Naive thymus-derived CD4-positive, alpha-beta T cell (primary cell): ENCODE measurements at regions not wholly inside any gene's neighbourhood (a gene's known extent, or its start where the extent isn't known, plus 50 kb on each side); places are given as distances from the start of the nearest gene placed in this dataset.

ENCODE experiments used
- ATAC-seq: fragments of 150-1000 bp; cut with Tn5 transposase; 2 replicates; pipeline ENCODE4 v1.10.0; 2021; ENCODE audit warnings: mild to moderate bottlenecking, moderate library complexity
- CTCF ChIA-PET: fragments of 350-600 bp; sonication (Branson Sonifier 250); formaldehyde crosslinking; loops from one replicate; lab custom pipeline; 2021; ENCODE audit warnings: antibody characterized with exemption; lab: Charles Lee
- POLR2A ChIA-PET: fragments of 350-600 bp; sonication (Branson Sonifier 250); formaldehyde crosslinking; loops from one replicate; lab custom pipeline; 2021; ENCODE audit warnings: antibody characterized with exemption, inconsistent platforms; lab: Charles Lee
- DNase-seq, 9 donors: peaks; one replicate each; pipeline versions ENCODE4 v3.0.0 to v3.0.0-alpha.2; 2020 to 2022; ENCODE audit warnings: mixed read lengths in 1 of 9
- H3K27ac ChIP-seq: one replicate; pipeline ENCODE4 v1.7.0; 2013; ENCODE audit warnings: mild to moderate bottlenecking, low read depth, low read length, moderate library complexity
- H3K27me3 ChIP-seq, 2 donors: one replicate each; pipeline ENCODE4 v1.7.0; 2013; ENCODE audit warnings: low read length in 2 of 2, mild to moderate bottlenecking in 2 of 2, moderate library complexity in 2 of 2; ENCODE audit not compliant: control insufficient read depth in 2 of 2, insufficient read depth in 2 of 2
- H3K36me3 ChIP-seq, 3 experiments: 1 replicate in 2 of 3; 2 replicates in 1 of 3; pipeline ENCODE4 v1.7.0; 2013; ENCODE audit warnings: low read length in 3 of 3, mild to moderate bottlenecking in 3 of 3, moderate library complexity in 1 of 3; ENCODE audit not compliant: insufficient read depth in 3 of 3, control insufficient read depth in 2 of 3
- H3K4me1 ChIP-seq, 2 donors: one replicate each; pipeline ENCODE4 v1.7.0; 2013; ENCODE audit warnings: low read length in 2 of 2, mild to moderate bottlenecking in 2 of 2, moderate library complexity in 1 of 2; ENCODE audit not compliant: control insufficient read depth in 2 of 2, insufficient read depth in 2 of 2
- H3K4me3 ChIP-seq: 2 replicates; pipeline ENCODE4 v1.7.0; 2013; ENCODE audit warnings: mild to moderate bottlenecking, low read length
- H3K9me3 ChIP-seq, 3 experiments: 1 replicate in 2 of 3; 2 replicates in 1 of 3; pipeline ENCODE4 v1.7.0; 2013; ENCODE audit warnings: low read length in 3 of 3; ENCODE audit not compliant: control insufficient read depth in 2 of 3
- H3K27ac Mint-ChIP-seq, 9 donors: one replicate each; pipeline ENCODE4 v1.8.0; 2020 to 2022; ENCODE audit warnings: mixed read lengths in 9 of 9, mild to moderate bottlenecking in 8 of 9, moderate library complexity in 5 of 9, inconsistent platforms in 2 of 9
- H3K27me3 Mint-ChIP-seq, 5 donors: one replicate each; pipeline ENCODE4 v1.8.0; 2021 to 2022; ENCODE audit warnings: mixed read lengths in 5 of 5, mild to moderate bottlenecking in 1 of 5
- H3K36me3 Mint-ChIP-seq, 5 donors: one replicate each; pipeline ENCODE4 v1.8.0; 2020 to 2022; ENCODE audit warnings: mixed read lengths in 5 of 5, mild to moderate bottlenecking in 3 of 5, inconsistent platforms in 1 of 5
- H3K4me1 Mint-ChIP-seq, 7 donors: one replicate each; pipeline ENCODE4 v1.8.0; 2020 to 2022; ENCODE audit warnings: mixed read lengths in 7 of 7, mild to moderate bottlenecking in 3 of 7, inconsistent platforms in 1 of 7
- H3K4me3 Mint-ChIP-seq, 10 donors: one replicate each; pipeline ENCODE4 v1.8.0; 2020 to 2022; ENCODE audit warnings: mild to moderate bottlenecking in 10 of 10, mixed read lengths in 10 of 10, moderate library complexity in 6 of 10, inconsistent platforms in 2 of 10
- H3K9me3 Mint-ChIP-seq, 11 donors: one replicate each; pipeline ENCODE4 v1.8.0; 2020 to 2022; ENCODE audit warnings: mixed read lengths in 11 of 11, mild to moderate bottlenecking in 4 of 11, inconsistent platforms in 1 of 11, moderate library complexity in 1 of 11
- intact Hi-C, 2 donors: fragments of 100-400 bp; cut with micrococcal nuclease; formaldehyde crosslinking; loops; one replicate each; pipeline ENCODE4 v1.15.1; 2023

- no peaks in the 10 kb centered on the region for H3K27me3 ChIP-seq
- no peak overlapping the region for H3K27ac ChIP-seq
- no peak overlapping the region for H3K4me3 Mint-ChIP-seq
- no peaks in the 10 kb centered on the region for H3K36me3 Mint-ChIP-seq
- intact Hi-C loops = no loop called here
- no peak overlapping the region for H3K4me3 ChIP-seq
- ATAC-seq (no peak), DNase-seq (no peak)
- no peaks in the 10 kb centered on the region for H3K4me1 Mint-ChIP-seq
- H3K36me3 ChIP-seq = no peaks in the 10 kb centered on the region
- H3K9me3 ChIP-seq = peaks cover 0 to 3% (median 0%) of the 10 kb centered on the region in 3 experiments
- ChIA-PET CTCF (no interaction called here), POLR2A (no interaction called here)
- no peak overlapping the region for H3K27ac Mint-ChIP-seq
- H3K9me3 Mint-ChIP-seq = peaks cover 0 to 13% (median 3%) of the 10 kb centered on the region in 11 donors
- H3K27me3 Mint-ChIP-seq = no peaks in the 10 kb centered on the region
- H3K4me1 ChIP-seq = no peaks in the 10 kb centered on the region
These were observed 1149.1 kb upstream of the PRR20A start for GRCh38 chr13:55991666-55992065.

DNA sequence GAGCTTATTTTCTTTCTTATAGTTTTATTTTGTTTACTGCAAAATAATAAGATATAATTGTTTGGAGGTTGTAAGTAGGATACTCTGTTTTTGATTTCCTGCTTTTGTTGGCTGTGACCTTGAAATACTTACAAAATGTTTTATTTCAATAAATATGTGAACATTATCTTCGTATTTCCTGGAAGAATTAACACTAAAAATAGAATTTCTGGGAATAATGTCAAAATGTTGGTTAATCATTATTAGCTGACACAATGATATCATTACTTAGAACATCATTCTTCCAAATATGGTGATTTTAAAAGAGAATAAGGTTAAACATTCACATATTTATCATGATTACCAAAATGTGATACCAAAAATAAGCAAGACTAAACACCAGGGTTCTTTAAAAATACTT lies 1148.6 kb upstream of the PRR20A start:
- ChIA-PET POLR2A (no interaction called here), CTCF (no interaction called here)
- Mint-ChIP-seq H3K27ac (no peak overlapping the region), H3K36me3 (no peaks in the 10 kb centered on the region), H3K4me1 (no peaks in the 10 kb centered on the region), H3K4me3 (no peak overlapping the region), H3K27me3 (no peaks in the 10 kb centered on the region), H3K9me3 (peaks cover 0 to 13% (median 4%) of the 10 kb centered on the region in 11 donors)
- ATAC-seq (no peak), DNase-seq (no peak)
- no peak overlapping the region for H3K4me3 ChIP-seq
- intact Hi-C loops = no loop called here
- no peak overlapping the region for H3K27ac ChIP-seq
- peaks cover 0 to 3% (median 0%) of the 10 kb centered on the region in 3 experiments for H3K9me3 ChIP-seq
- no peaks in the 10 kb centered on the region for H3K27me3 ChIP-seq
- no peaks in the 10 kb centered on the region for H3K36me3 ChIP-seq
- no peaks in the 10 kb centered on the region for H3K4me1 ChIP-seq

DNA sequence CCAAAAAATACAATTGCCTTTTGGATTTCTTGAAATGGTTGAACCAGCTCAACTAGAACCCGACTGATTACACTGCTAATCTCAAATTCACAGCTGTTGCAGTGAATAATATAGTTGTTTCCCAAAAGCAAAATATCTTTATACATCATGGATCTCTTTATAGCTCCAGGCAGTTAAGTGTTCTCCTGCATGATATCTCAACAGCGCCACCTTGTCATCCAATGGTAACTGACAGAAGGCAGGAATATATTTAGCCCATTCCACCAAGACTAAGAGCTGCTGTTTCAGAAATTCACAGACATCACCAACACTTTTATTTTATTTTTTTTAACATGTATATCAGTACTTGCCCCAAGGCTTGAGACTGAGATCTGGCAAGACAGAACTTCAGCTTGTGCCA lies 1141.0 kb upstream of the PRR20A start:
- Histone ChIP-seq H3K4me3 (no peak overlapping the region), H3K9me3 (no peaks in the 10 kb centered on the region), H3K4me1 (no peaks in the 10 kb centered on the region), H3K27me3 (no peaks in the 10 kb centered on the region), H3K27ac (no peak overlapping the region), H3K36me3 (no peaks in the 10 kb centered on the region)
- ChIA-PET POLR2A (no interaction called here), CTCF (no interaction called here)
- H3K27me3 Mint-ChIP-seq = no peaks in the 10 kb centered on the region
- H3K27ac Mint-ChIP-seq = no peak overlapping the region
- ATAC-seq (no peak), DNase-seq (no peak)
- peaks cover 0 to 6% (median 0%) of the 10 kb centered on the region in 5 donors for H3K36me3 Mint-ChIP-seq
- intact Hi-C loops = no loop called here
- H3K4me3 Mint-ChIP-seq = no peak overlapping the region
- H3K4me1 Mint-ChIP-seq = no peaks in the 10 kb centered on the region
- H3K9me3 Mint-ChIP-seq = peaks cover 3 to 27% (median 13%) of the 10 kb centered on the region in 11 donors

DNA sequence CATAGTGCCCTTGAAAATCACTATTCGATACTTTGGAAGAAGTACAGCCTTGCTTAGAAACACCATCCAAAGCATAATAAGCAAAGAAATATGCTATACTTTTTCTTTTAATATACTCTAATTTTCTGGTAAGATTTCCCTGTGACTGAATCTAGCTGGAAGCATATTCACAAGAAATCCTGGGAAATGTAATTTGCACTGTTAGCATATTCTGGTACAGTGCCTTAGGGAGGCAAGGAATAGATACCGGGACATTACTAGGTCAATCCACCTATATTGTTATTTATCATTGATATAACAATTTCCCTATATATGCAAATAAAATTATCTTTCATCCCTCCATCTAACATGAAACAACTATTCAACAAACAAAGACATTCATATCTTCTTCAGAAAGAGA lies 1131.3 kb upstream of the PRR20A start:
- Histone ChIP-seq H3K27ac (no peak overlapping the region), H3K36me3 (no peaks in the 10 kb centered on the region), H3K9me3 (peaks cover 0 to 5% (median 0%) of the 10 kb centered on the region in 3 experiments), H3K4me1 (no peaks in the 10 kb centered on the region), H3K4me3 (no peak overlapping the region), H3K27me3 (no peaks in the 10 kb centered on the region)
- POLR2A ChIA-PET = no interaction called here
- no peak overlapping the region for H3K27ac Mint-ChIP-seq
- H3K9me3 Mint-ChIP-seq = peaks cover 0 to 11% (median 3%) of the 10 kb centered on the region in 11 donors
- intact Hi-C loops = no loop called here
- H3K4me1 Mint-ChIP-seq = no peaks in the 10 kb centered on the region
- no peak for ATAC-seq
- H3K27me3 Mint-ChIP-seq = no peaks in the 10 kb centered on the region
- H3K4me3 Mint-ChIP-seq = no peak overlapping the region
- no peaks in the 10 kb centered on the region for H3K36me3 Mint-ChIP-seq
- DNase-seq = no peak
- CTCF ChIA-PET = no interaction called here

DNA sequence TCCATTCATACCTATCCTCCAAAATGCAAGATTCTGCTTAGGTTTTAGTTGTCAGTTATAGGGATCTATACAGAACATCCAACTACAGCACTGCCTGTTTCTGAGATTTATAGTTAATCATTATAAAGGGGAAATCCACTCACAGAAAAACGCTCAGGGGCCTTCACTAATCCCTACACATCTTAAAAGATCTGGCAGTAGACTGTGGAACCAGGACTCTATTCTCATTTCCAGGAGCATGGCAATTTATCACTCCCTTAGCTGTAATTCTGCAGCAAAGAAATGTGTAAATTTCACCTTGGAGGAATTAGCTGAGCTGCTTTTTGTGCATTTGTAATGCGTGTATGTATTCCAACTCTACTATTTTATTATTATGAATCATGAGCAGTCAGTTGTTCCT lies 1128.1 kb upstream of the PRR20A start:
- no peaks in the 10 kb centered on the region for H3K36me3 Mint-ChIP-seq
- ChIA-PET CTCF (no interaction called here), POLR2A (no interaction called here)

GRCh38 chr13:56015919-56016318 lies 1124.8 kb upstream of the PRR20A start:
- Histone ChIP-seq H3K27me3 (no peaks in the 10 kb centered on the region), H3K4me3 (no peak overlapping the region), H3K9me3 (peaks cover 0 to 8% (median 0%) of the 10 kb centered on the region in 3 experiments), H3K27ac (no peak overlapping the region), H3K4me1 (no peaks in the 10 kb centered on the region), H3K36me3 (no peaks in the 10 kb centered on the region)
- DNase-seq (no peak), ATAC-seq (no peak)
- Mint-ChIP-seq H3K27me3 (no peaks in the 10 kb centered on the region), H3K9me3 (peaks cover 7 to 43% (median 12%) of the 10 kb centered on the region in 11 donors), H3K4me3 (no peak overlapping the region), H3K36me3 (no peaks in the 10 kb centered on the region), H3K27ac (no peak overlapping the region), H3K4me1 (peaks cover 0 to 1% (median 0%) of the 10 kb centered on the region in 7 donors)
- intact Hi-C loops = no loop called here
- ChIA-PET CTCF (no interaction called here), POLR2A (no interaction called here)

More for the DNA sequence above, 1128.1 kb upstream of the PRR20A start:
- H3K4me3 ChIP-seq = no peak overlapping the region
- intact Hi-C loops = no loop called here
- Mint-ChIP-seq H3K27ac (no peak overlapping the region), H3K4me1 (no peaks in the 10 kb centered on the region), H3K4me3 (no peak overlapping the region), H3K27me3 (no peaks in the 10 kb centered on the region), H3K9me3 (peaks cover 2 to 32% (median 5%) of the 10 kb centered on the region in 11 donors)
- no peaks in the 10 kb centered on the region for H3K4me1 ChIP-seq
- H3K36me3 ChIP-seq = no peaks in the 10 kb centered on the region
- H3K27me3 ChIP-seq = no peaks in the 10 kb centered on the region
- ATAC-seq = no peak
- H3K9me3 ChIP-seq = peaks cover 0 to 5% (median 0%) of the 10 kb centered on the region in 3 experiments
- no peak overlapping the region for H3K27ac ChIP-seq
- no peak for DNase-seq

- H3K4me1 Mint-ChIP-seq = peaks cover 0 to 1% (median 0%) of the 10 kb centered on the region in 7 donors
- Histone ChIP-seq H3K4me3 (no peak overlapping the region), H3K27me3 (no peaks in the 10 kb centered on the region), H3K27ac (no peak overlapping the region), H3K4me1 (no peaks in the 10 kb centered on the region), H3K36me3 (no peaks in the 10 kb centered on the region), H3K9me3 (peaks cover 0 to 3% (median 0%) of the 10 kb centered on the region in 3 experiments)
- ChIA-PET CTCF (no interaction called here), POLR2A (no interaction called here)
- H3K27me3 Mint-ChIP-seq = no peaks in the 10 kb centered on the region
- no peak overlapping the region for H3K4me3 Mint-ChIP-seq
- no peaks in the 10 kb centered on the region for H3K36me3 Mint-ChIP-seq
- H3K9me3 Mint-ChIP-seq = peaks cover 7 to 43% (median 14%) of the 10 kb centered on the region in 11 donors
- ATAC-seq (peak; percentile 18), DNase-seq (no peak)
- no peak overlapping the region for H3K27ac Mint-ChIP-seq
- intact Hi-C loops = no loop called here
These were observed 1121.1 kb upstream of the PRR20A start for GRCh38 chr13:56019606-56020005.
